ENCODE measurements at regions not wholly inside any gene's neighbourhood (a gene's known extent, or its start where the extent isn't known, plus 50 kb on each side); places are given as distances from the start of the nearest gene placed in this dataset.

DNA sequence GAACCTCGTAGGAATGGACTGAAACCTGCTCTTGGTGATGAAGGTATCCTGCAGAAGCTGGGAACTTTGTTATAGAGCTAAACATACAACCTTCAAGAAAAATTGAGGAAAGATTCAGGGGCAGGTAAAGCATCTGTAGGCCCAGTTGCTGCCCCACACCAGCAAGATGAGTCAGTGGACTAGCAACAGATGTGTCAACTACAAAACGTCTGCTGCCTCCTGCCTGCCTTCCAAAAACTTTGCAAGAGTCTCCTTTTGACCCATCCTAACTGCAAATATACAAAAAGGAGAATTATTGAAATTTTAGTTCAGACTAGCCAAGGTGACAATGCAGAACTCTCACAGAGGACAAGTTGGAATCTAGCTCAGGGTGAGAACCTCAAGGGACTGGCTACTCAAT, 60.9 kb upstream of the TMTC1 start:
- TF ChIP-seq, protein P1, sequence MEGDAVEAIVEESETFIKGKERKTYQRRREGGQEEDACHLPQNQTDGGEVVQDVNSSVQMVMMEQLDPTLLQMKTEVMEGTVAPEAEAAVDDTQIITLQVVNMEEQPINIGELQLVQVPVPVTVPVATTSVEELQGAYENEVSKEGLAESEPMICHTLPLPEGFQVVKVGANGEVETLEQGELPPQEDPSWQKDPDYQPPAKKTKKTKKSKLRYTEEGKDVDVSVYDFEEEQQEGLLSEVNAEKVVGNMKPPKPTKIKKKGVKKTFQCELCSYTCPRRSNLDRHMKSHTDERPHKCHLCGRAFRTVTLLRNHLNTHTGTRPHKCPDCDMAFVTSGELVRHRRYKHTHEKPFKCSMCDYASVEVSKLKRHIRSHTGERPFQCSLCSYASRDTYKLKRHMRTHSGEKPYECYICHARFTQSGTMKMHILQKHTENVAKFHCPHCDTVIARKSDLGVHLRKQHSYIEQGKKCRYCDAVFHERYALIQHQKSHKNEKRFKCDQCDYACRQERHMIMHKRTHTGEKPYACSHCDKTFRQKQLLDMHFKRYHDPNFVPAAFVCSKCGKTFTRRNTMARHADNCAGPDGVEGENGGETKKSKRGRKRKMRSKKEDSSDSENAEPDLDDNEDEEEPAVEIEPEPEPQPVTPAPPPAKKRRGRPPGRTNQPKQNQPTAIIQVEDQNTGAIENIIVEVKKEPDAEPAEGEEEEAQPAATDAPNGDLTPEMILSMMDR (conservative IDR thresholded peaks at IDR 0.05; ENCODE audit: low read length) = no peak
- no peak for TF ChIP-seq EZH2phosphoT487 (IDR thresholded peaks at IDR 0.05; ENCODE audit: borderline replicate concordance)
- Histone ChIP-seq H2AFZ (ENCODE audit: low read length) (no peak overlapping the region), H3K27me3 (ENCODE audit: insufficient read depth, low read length, poor library complexity, severe bottlenecking) (no peaks in the 10 kb centered on the region)

DNA sequence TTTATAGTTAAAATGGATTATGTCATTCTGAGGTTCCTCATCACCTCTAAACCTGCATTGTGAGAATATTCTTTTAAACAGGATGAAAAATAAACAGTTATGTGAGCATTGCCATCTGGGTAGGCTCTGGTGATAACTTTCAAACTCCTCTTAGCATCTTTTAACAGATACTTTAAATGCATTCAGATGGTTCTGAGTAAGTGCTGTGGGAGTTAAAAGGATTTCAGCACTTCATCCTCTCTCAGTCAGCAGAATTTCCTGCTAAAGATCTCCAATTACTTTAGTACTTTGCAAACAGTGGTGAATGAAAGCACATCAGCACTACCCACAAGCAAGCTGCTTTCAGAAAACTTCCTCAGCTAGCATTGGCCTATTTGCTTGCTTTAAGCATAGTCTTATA, 59.3 kb upstream of the TMTC1 start:
- Histone ChIP-seq H3K79me2 (ENCODE audit: insufficient read depth, low read length) (no peaks in the 10 kb centered on the region), H2AFZ (ENCODE audit: low read length) (no peak overlapping the region), H3K9me2 (replicated peaks; ENCODE audit: low read depth, low read length) (no peaks in the 10 kb centered on the region), H3K36me3 (ENCODE audit: insufficient read depth, low read length) (no peaks in the 10 kb centered on the region), H3K4me1 (ENCODE audit: insufficient read depth, low read length, poor library complexity, severe bottlenecking) (no peaks in the 10 kb centered on the region), H3K9ac (ENCODE audit: low read depth, low read length, poor library complexity, severe bottlenecking) (no peak overlapping the region), H3F3A (ENCODE audit: low read depth) (no peaks in the 10 kb centered on the region), H3K9me3 (ENCODE audit: insufficient read depth, low read depth, low read length) (peaks cover 6% of the 10 kb centered on the region; the same call in 1 of the 2 replicates), H4K20me1 (ENCODE audit: insufficient read depth, low read length, poor library complexity, severe bottlenecking) (no peaks in the 10 kb centered on the region), H3K4me3 (ENCODE audit: low read length, poor library complexity, severe bottlenecking) (no peak overlapping the region), H3K27me3 (ENCODE audit: insufficient read depth, low read length, poor library complexity, severe bottlenecking) (no peaks in the 10 kb centered on the region), H3K4me2 (ENCODE audit: low read depth, low read length, poor library complexity, severe bottlenecking) (no peak overlapping the region)
- TF ChIP-seq EZH2phosphoT487 (IDR thresholded peaks at IDR 0.05; ENCODE audit: borderline replicate concordance) = no peak
- TF ChIP-seq, protein P1 (conservative IDR thresholded peaks at IDR 0.05; ENCODE audit: low read length) = no peak

More for the DNA sequence above, 60.9 kb upstream of the TMTC1 start:
- H3K9me3 ChIP-seq (ENCODE audit: insufficient read depth, low read depth, low read length) = peaks cover 1% of the 10 kb centered on the region; the same call in 1 of the 2 replicates
- no peaks in the 10 kb centered on the region for H3K79me2 ChIP-seq (ENCODE audit: insufficient read depth, low read length)
- no peak overlapping the region for H3K9ac ChIP-seq (ENCODE audit: low read depth, low read length, poor library complexity, severe bottlenecking)
- no peak overlapping the region for H3K4me2 ChIP-seq (ENCODE audit: low read depth, low read length, poor library complexity, severe bottlenecking)
- H3K4me1 ChIP-seq (ENCODE audit: insufficient read depth, low read length, poor library complexity, severe bottlenecking) = no peaks in the 10 kb centered on the region
- no peak overlapping the region for H3K4me3 ChIP-seq (ENCODE audit: low read length, poor library complexity, severe bottlenecking)
- H3K36me3 ChIP-seq (ENCODE audit: insufficient read depth, low read length) = no peaks in the 10 kb centered on the region
- no peaks in the 10 kb centered on the region for H3K9me2 ChIP-seq (replicated peaks; ENCODE audit: low read depth, low read length)
- no peaks in the 10 kb centered on the region for H4K20me1 ChIP-seq (ENCODE audit: insufficient read depth, low read length, poor library complexity, severe bottlenecking)
- H3F3A ChIP-seq (ENCODE audit: low read depth) = no peaks in the 10 kb centered on the region

DNA sequence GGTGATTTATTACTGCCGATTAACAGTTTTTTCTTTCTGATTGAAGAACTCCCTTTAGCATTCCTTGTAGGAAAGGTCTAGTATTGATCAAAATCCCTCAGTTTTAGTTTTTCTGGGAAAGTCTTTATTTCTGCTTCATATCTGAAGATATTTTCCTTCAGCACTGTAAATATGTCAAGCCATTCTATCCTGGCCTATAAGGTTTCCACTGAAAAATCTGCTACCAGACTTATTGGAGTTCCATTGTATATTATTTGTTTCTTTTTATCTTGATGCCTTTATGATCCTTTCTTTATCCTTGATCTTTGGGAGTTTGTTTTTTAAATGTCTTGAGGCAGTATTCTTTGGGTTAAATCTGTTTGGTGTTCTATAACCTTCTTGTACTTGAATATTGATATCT, 55.0 kb upstream of the TMTC1 start:
- no peaks in the 10 kb centered on the region for H3K36me3 ChIP-seq (ENCODE audit: insufficient read depth, low read length)
- no peaks in the 10 kb centered on the region for H3K4me1 ChIP-seq (ENCODE audit: insufficient read depth, low read length, poor library complexity, severe bottlenecking)
- H3F3A ChIP-seq (ENCODE audit: low read depth) = no peaks in the 10 kb centered on the region
- H2AFZ ChIP-seq (ENCODE audit: low read length) = no peak overlapping the region
- H3K4me3 ChIP-seq (ENCODE audit: low read length, poor library complexity, severe bottlenecking) = no peak overlapping the region
- no peaks in the 10 kb centered on the region for H3K9me2 ChIP-seq (replicated peaks; ENCODE audit: low read depth, low read length)
- no peaks in the 10 kb centered on the region for H4K20me1 ChIP-seq (ENCODE audit: insufficient read depth, low read length, poor library complexity, severe bottlenecking)
- TF ChIP-seq, protein P1 (conservative IDR thresholded peaks at IDR 0.05; ENCODE audit: low read length) = no peak
- no peak for TF ChIP-seq EZH2phosphoT487 (IDR thresholded peaks at IDR 0.05; ENCODE audit: borderline replicate concordance)
- no peak overlapping the region for H3K9ac ChIP-seq (ENCODE audit: low read depth, low read length, poor library complexity, severe bottlenecking)
- H3K9me3 ChIP-seq (ENCODE audit: insufficient read depth, low read depth, low read length) = peaks cover 6% of the 10 kb centered on the region; the same call in 1 of the 2 replicates
- H3K27me3 ChIP-seq (ENCODE audit: insufficient read depth, low read length, poor library complexity, severe bottlenecking) = no peaks in the 10 kb centered on the region
- H3K4me2 ChIP-seq (ENCODE audit: low read depth, low read length, poor library complexity, severe bottlenecking) = no peak overlapping the region
- H3K79me2 ChIP-seq (ENCODE audit: insufficient read depth, low read length) = no peaks in the 10 kb centered on the region

All from Loucy (cell line).